IMR-90 (cell line): ENCODE measurements at regions not wholly inside any gene's neighbourhood (a gene's known extent, or its start where the extent isn't known, plus 50 kb on each side); places are given as distances from the start of the nearest gene placed in this dataset.
A peak's percentile ranks its signal among the peaks of the same experiment; 100 is the strongest.

ENCODE experiments used
- ATAC-seq: fragments of 200-7000 bp; cut with Tn5 transposase; 2 replicates; pipeline ENCODE4 v1.9.1; 2020; ENCODE audit warnings: low read depth, mild to moderate bottlenecking, moderate library complexity
- BruUV-seq: library from RNA; stranded (reverse); fragments of 400-500 nt; replicated peaks from 2 replicates; lab custom pipeline; 2021; lab: Mats Ljungman, UMichigan
- CTCF ChIA-PET: fragments of 300-600 bp; formaldehyde crosslinking; extraction: SDS; loops from one replicate; lab custom pipeline; 2021; ENCODE audit warnings: antibody characterized with exemption; lab: Yijun Ruan, JAX
- POLR2A ChIA-PET: fragments of 300-600 bp; sonication (Branson Sonifier 250); formaldehyde crosslinking; loops from one replicate; lab custom pipeline; 2022; ENCODE audit warnings: antibody characterized with exemption; ENCODE audit not compliant: unreplicated experiment; lab: Charles Lee
- DNase-seq: peaks from one replicate; pipeline ENCODE4 v3.0.0; 2013
- H2AFZ ChIP-seq: replicated peaks from 2 replicates; pipeline ENCODE3; 2013; ENCODE audit warnings: low read length, mild to moderate bottlenecking; ENCODE audit not compliant: poor library complexity
- H2AK5ac ChIP-seq: 2 replicates; pipeline ENCODE4 v1.6.1; 2013; ENCODE audit warnings: low read depth, low read length, inconsistent platforms
- H2AK9ac ChIP-seq: replicated peaks from 2 replicates; pipeline ENCODE3; 2013; ENCODE audit warnings: mild to moderate bottlenecking, low read depth, low read length, moderate library complexity; ENCODE audit not compliant: poor library complexity
- H2BK120ac ChIP-seq: 2 replicates; pipeline ENCODE4 v1.6.1; 2013; ENCODE audit warnings: low read depth, low read length, inconsistent platforms
- H2BK15ac ChIP-seq: 3 replicates; pipeline ENCODE4 v1.6.1; 2013; ENCODE audit warnings: low read depth, low read length, inconsistent platforms
- H2BK20ac ChIP-seq: 2 replicates; pipeline ENCODE4 v1.6.1; 2013; ENCODE audit warnings: low read depth, mild to moderate bottlenecking, inconsistent platforms, low read length, moderate library complexity
- H2BK5ac ChIP-seq: 2 replicates; pipeline ENCODE4 v1.6.1; 2013; ENCODE audit warnings: mild to moderate bottlenecking, low read depth, low read length, inconsistent platforms; ENCODE audit not compliant: poor library complexity, severe bottlenecking
- H3K14ac ChIP-seq: replicated peaks from 2 replicates; pipeline ENCODE4 v1.6.1; 2013; ENCODE audit warnings: low read depth, low read length, inconsistent platforms
- H3K18ac ChIP-seq: 2 replicates; pipeline ENCODE4 v1.6.1; 2013; ENCODE audit warnings: low read depth, low read length, control low read depth
- H3K23ac ChIP-seq: 2 replicates; pipeline ENCODE4 v1.6.1; 2013; ENCODE audit warnings: low read depth, low read length, inconsistent platforms
- H3K27ac ChIP-seq: 2 replicates; pipeline ENCODE4 v1.5.1; 2013; ENCODE audit warnings: mild to moderate bottlenecking, control low read depth, low read length; ENCODE audit not compliant: insufficient read depth
- H3K27me3 ChIP-seq: 2 replicates; pipeline ENCODE4 v1.6.1; 2013; ENCODE audit warnings: low read length; ENCODE audit not compliant: control insufficient read depth, insufficient read depth
- H3K36me3 ChIP-seq: 2 replicates; pipeline ENCODE4 v1.6.1; 2013; ENCODE audit warnings: low read length, mixed read lengths; ENCODE audit not compliant: control insufficient read depth, insufficient read depth
- H3K4ac ChIP-seq: 2 replicates; pipeline ENCODE4 v1.6.1; 2013; ENCODE audit warnings: low read depth, low read length, inconsistent platforms
- H3K4me1 ChIP-seq: 2 replicates; pipeline ENCODE4 v1.6.1; 2013; ENCODE audit warnings: low read length, mixed read lengths; ENCODE audit not compliant: control insufficient read depth, insufficient read depth
- H3K4me2 ChIP-seq: 2 replicates; pipeline ENCODE4 v1.6.1; 2013; ENCODE audit warnings: low read depth, mild to moderate bottlenecking, control low read depth, low read length, moderate library complexity
- H3K4me3 ChIP-seq: 2 replicates; pipeline ENCODE4 v1.5.1; 2013; ENCODE audit warnings: low read depth, mild to moderate bottlenecking, control low read depth, low read length, moderate library complexity; ENCODE audit not compliant: insufficient read depth
- H3K56ac ChIP-seq: 2 replicates; pipeline ENCODE4 v1.6.1; 2013; ENCODE audit warnings: low read length, inconsistent platforms; ENCODE audit not compliant: insufficient read depth; ENCODE audit errors: extremely low read depth
- H3K79me1 ChIP-seq, 2 experiments: 2 replicates each; pipeline ENCODE4 v1.6.1; 2013; ENCODE audit warnings: low read length in 2 of 2, inconsistent platforms in 1 of 2, low read depth in 1 of 2
- H3K9ac ChIP-seq: 2 replicates; pipeline ENCODE4 v1.6.1; 2013; ENCODE audit warnings: low read depth, low read length, control low read depth
- H3K9me1 ChIP-seq: 2 replicates; pipeline ENCODE4 v1.6.1; 2013; ENCODE audit warnings: low read length, inconsistent platforms; ENCODE audit not compliant: insufficient read depth
- H3K9me3 ChIP-seq: 2 replicates; pipeline ENCODE4 v1.6.1; 2013; ENCODE audit warnings: low read length; ENCODE audit not compliant: control insufficient read depth, insufficient read depth
- H4K20me1 ChIP-seq: 2 replicates; pipeline ENCODE4 v1.6.1; 2013; ENCODE audit warnings: low read length, inconsistent platforms; ENCODE audit not compliant: insufficient read depth
- H4K5ac ChIP-seq: 2 replicates; pipeline ENCODE4 v1.6.1; 2013; ENCODE audit warnings: mild to moderate bottlenecking, low read depth, low read length, control low read depth
- H4K8ac ChIP-seq, 2 experiments: 2 replicates each; pipeline ENCODE4 v1.6.1; 2013; ENCODE audit warnings: low read depth in 2 of 2, low read length in 2 of 2, control low read depth in 1 of 2, inconsistent platforms in 1 of 2
- H4K91ac ChIP-seq: 2 replicates; pipeline ENCODE4 v1.6.1; 2013; ENCODE audit warnings: low read depth, low read length, inconsistent platforms; ENCODE audit not compliant: insufficient read depth
- MAFK ChIP-seq: IDR thresholded peaks from 2 replicates; pipeline ENCODE4 v1.6.1; 2012; ENCODE audit warnings: low read depth, low read length, improper control_type of control experiment
- MXI1 ChIP-seq: IDR thresholded peaks from 2 replicates; pipeline ENCODE4 v1.6.1; 2012; ENCODE audit warnings: low read depth, mild to moderate bottlenecking, low read length, moderate library complexity, borderline replicate concordance
- RAD21 ChIP-seq: IDR thresholded peaks from 2 replicates; pipeline ENCODE4 v1.6.1; 2012; ENCODE audit warnings: low read length, improper control_type of control experiment
- RCOR1 ChIP-seq: IDR thresholded peaks from 2 replicates; pipeline ENCODE4 v1.6.1; 2012; ENCODE audit warnings: mild to moderate bottlenecking, low read length, improper control_type of control experiment; ENCODE audit not compliant: insufficient replicate concordance
- RFX5 ChIP-seq: IDR thresholded peaks from 2 replicates; pipeline ENCODE4 v1.8.0; 2012; ENCODE audit warnings: low read depth, mild to moderate bottlenecking, low read length, moderate library complexity
- WGBS, 2 experiments: methylation state at CpG; one replicate each; pipeline versions ENCODE4 v1.1.5 to v1.1.7; 2013; ENCODE audit warnings: missing lambda C conversion rate in 2 of 2; ENCODE audit not compliant: insufficient read length in 1 of 2; ENCODE audit errors: extremely low coverage in 2 of 2; 5-methylcytosine and 5-hydroxymethylcytosine counted together
- dilution Hi-C: fragments of 300-500 bp; cut with HindIII; formaldehyde crosslinking; loops from one replicate; pipeline ENCODE4 v1.14.3; 2018; ENCODE audit warnings: low sequenced_read_pairs; ENCODE audit not compliant: unreplicated experiment
- in situ Hi-C: fragments of 300-500 bp; cut with MboI; formaldehyde crosslinking; loops from 3 replicates; pipeline ENCODE4 v1.14.3; 2019; ENCODE audit warnings: low sequenced_read_pairs, inconsistent platforms, mixed read lengths
- intact Hi-C: fragments of 100-400 bp; cut with micrococcal nuclease; formaldehyde crosslinking; loops from 2 replicates; pipeline ENCODE4 v1.10.0; 2022
- TF ChIP-seq, protein P1 (sequence below): conservative IDR thresholded peaks from 2 replicates; pipeline ENCODE4 v1.5.1; 2012; ENCODE audit warnings: mild to moderate bottlenecking, low read depth, low read length, improper control_type of control experiment

DNA sequence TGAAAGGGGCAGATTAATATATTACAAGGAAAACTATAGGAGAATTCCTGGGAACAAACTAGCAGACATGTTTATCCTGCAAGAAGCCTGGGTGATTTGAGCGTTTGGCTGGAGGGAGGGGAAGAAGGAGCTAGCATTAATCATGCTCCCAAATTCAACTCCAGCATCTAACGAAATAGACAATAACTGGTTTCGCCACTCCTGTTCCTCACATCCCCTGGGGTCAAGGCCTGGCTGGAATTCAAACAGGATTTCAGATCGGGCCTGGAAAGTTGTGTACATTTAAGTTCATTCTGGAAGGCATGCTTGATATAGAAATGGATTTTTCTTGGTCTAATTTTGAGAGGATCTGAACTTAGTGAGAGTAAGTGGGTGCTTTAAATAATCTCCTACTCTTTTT, 126.1 kb upstream of the CTAGE1 start:
- in situ Hi-C loops = no loop called here
- 0 out of 2 replicates have a peak overlapping the region, but pooled peaks have one; percentile 41 for H3K4ac ChIP-seq

More for the DNA sequence above, 126.1 kb upstream of the CTAGE1 start:
- Histone ChIP-seq H3K27ac (no peak overlapping the region), H2BK120ac (peak overlapping the region; percentile 81; the same call in 1 of the 2 replicates), H4K91ac (no peak overlapping the region), H3K36me3 (no peaks in the 10 kb centered on the region), H3K9me3 (no peaks in the 10 kb centered on the region), H2AK5ac (peak overlapping the region; percentile 59; the same call in 1 of the 2 replicates), H3K14ac (no peak overlapping the region), H3K23ac (no peak overlapping the region), H3K9me1 (peaks cover 9% of the 10 kb centered on the region), H2BK15ac (no peak overlapping the region), H3K27me3 (no peaks in the 10 kb centered on the region), H3K4me3 (no peak overlapping the region), H4K5ac (no peak overlapping the region), H3K4me2 (no peak overlapping the region), H3K56ac (no peak overlapping the region), H4K20me1 (no peaks in the 10 kb centered on the region), H3K9ac (no peak overlapping the region), H2BK5ac (no peak overlapping the region), H4K8ac (no peak overlapping the region), H2AFZ (no peak overlapping the region), H3K18ac (no peak overlapping the region; the same call in 1 of the 2 replicates), H3K79me1 (no peaks in the 10 kb centered on the region), H3K4me1 (peaks cover 16% of the 10 kb centered on the region), H2AK9ac (no peak overlapping the region), H2BK20ac (0 out of 2 replicates have a peak overlapping the region, but pooled peaks have one; percentile 20)
- no peak for ATAC-seq
- ChIA-PET CTCF (no interaction called here), POLR2A (no interaction called here)
- dilution Hi-C loops = no loop called here
- intact Hi-C loops = no loop called here
- no CpG with 5 or more reads among the region's 4 CpGs for WGBS, 2 experiments
- no peak for DNase-seq
- no peak for TF ChIP-seq RAD21
- TF ChIP-seq MAFK = no peak
- TF ChIP-seq, protein P1, sequence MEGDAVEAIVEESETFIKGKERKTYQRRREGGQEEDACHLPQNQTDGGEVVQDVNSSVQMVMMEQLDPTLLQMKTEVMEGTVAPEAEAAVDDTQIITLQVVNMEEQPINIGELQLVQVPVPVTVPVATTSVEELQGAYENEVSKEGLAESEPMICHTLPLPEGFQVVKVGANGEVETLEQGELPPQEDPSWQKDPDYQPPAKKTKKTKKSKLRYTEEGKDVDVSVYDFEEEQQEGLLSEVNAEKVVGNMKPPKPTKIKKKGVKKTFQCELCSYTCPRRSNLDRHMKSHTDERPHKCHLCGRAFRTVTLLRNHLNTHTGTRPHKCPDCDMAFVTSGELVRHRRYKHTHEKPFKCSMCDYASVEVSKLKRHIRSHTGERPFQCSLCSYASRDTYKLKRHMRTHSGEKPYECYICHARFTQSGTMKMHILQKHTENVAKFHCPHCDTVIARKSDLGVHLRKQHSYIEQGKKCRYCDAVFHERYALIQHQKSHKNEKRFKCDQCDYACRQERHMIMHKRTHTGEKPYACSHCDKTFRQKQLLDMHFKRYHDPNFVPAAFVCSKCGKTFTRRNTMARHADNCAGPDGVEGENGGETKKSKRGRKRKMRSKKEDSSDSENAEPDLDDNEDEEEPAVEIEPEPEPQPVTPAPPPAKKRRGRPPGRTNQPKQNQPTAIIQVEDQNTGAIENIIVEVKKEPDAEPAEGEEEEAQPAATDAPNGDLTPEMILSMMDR = no peak
- no peak for TF ChIP-seq RCOR1
- no peak for TF ChIP-seq MXI1
- no peak for TF ChIP-seq RFX5
- BruUV-seq = no TSS peak
